AG08395 (cell line): ENCODE measurements at regions not wholly inside any gene's neighbourhood (a gene's known extent, or its start where the extent isn't known, plus 50 kb on each side); places are given as distances from the start of the nearest gene placed in this dataset.
"Not testable (repeated sequence)": the region's sequence is repeated elsewhere in the genome, so short reads cannot be mapped to it uniquely, and the experiment has no call there.

Experiments
- DNase-seq: peaks from one replicate; pipeline ENCODE4 v3.0.0; 2012; ENCODE audit warnings: mixed read lengths, low spot score

- no peak for DNase-seq
Measured at GRCh38 chr12:94916663-94917062, 86.8 kb downstream of the NDUFA12 start.

DNA sequence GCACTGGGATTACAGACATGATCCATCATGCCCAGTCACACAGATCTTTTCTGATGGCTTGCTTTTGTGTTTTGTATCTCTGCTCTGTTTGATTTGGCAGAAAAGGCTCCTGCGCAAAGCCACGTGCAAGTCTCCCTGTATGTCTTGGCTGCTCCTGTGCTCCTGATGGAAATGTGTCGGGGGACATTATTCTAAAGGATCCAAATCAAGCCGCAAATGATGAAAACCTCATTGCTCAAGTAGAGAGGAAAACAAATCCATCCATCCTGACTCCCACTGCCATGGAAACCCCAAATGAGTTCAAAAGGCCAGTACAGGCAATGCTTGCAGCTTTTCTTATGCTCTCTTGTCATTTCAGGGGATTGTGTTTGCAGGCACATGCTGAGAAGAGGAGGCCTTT is 93.8 kb downstream of the NDUFA12 start:
- DNase-seq: no peak

DNA sequence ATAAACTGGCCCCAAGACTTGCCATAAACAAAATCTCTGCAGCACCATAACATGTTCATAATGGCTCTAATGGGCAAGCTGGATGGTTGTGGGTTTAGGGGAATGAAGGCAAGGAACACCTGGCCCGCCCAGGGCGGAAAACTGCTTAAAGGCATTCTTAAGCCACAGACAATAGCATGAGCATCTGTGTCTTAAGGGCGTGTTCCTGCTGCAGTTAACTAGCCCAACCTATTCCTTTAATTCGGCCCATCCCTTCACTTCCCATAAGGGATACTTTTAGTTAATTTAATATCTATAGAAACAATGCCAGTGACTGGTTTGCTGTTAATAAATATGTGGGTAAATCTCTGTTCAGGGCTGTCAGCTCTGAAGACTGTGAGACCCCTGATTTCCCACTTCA is 97.7 kb downstream of the NDUFA12 start:
- DNase-seq: not testable (repeated sequence)

DNA sequence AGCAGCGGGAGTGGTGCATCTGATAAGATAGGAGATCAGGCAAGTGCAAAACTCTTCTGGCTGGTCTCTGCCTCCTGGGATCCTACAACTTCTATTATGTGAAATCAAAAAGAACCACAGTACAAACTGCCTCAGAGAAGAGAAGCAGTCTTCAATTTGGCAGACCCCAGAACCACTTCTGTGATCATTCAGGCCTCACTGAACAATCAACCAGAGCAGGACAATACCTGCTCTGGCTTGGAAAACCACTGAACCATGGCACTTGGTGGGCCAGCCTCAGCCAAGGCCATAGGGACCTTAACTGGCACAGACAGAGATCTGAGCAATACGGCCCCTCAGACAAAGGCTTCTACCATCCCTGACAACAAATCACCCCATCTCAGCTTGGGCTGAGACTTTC is 103.0 kb downstream of the NDUFA12 start:
- DNase-seq: no peak

GRCh38 chr12:94898388-94898787 is 105.1 kb downstream of the NDUFA12 start:
- no peak for DNase-seq

DNA sequence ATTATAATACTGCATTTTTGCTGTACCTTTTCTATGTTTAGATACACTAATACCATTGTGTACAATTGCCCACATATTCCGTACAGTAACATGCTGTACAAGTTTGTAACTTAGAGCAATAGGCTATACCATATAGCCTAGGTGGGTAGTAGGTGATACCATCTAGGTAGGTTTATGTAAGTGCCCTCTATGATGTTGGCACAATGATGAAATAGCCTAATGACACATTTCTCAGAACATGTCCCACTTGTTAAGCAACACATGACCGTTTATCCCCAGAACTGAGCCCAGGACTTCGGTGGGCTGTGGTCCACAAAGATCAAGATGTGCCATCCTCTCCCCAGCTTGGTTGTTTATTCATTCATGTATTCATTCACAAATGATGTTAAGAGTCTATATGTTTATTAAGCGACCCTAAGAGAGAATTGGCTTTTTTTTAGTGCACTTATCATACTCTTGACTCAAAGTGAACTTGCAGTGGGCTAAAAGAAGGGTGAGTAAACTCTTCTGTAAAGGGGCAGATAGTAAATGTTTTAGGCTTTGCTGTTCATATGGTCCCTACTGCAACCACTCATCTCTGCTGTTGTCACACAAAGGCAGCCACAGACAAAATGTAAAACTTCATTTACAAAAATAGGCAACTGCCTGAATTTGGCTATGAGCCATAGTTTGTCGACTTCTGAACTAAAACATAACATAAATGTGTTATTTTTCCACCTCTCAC is 110.8 kb downstream of the NDUFA12 start:
- DNase-seq: no peak

DNA sequence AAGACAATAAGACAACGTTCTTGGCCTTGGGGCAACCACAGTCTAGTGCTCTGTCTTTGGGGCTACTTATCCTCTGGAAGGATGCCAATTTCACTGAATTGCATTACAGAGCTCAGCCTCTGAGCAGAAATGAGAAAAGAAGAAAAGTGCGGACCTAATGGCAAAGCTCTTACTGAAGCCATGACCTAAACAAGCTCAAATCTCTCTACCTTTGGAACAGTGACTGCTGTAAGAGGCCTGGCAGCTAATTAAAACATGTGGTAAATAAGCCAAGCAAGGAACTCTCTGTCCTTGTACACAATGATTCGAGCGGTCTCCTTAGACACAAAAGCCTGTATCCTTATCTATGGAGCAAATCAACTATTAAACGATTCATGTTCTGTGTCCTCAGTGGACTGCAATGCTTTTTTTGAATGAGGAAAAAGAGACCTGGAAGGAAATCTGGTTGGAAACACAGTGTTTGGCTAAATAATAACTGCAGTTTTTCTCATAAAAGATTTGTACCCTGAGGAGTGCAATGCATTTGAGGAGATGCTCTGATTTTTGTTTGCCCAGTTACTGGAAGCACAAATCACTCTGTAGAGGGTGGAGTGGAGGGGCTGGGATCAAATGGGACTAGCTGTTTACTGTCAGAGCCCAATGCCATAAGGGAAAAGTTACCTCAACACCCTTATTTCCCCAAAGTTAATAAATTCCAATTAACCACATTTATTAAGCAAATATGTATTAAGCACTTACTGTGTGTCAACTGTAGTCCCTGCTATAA is 113.9 kb downstream of the NDUFA12 start:
- no peak for DNase-seq

GRCh38 chr12:94879542-94879941 is 124.0 kb downstream of the NDUFA12 start:
- DNase-seq: no peak

GRCh38 chr12:94875525-94875924 is 128.0 kb downstream of the NDUFA12 start:
- no peak for DNase-seq

GRCh38 chr12:94874518-94875302 is 128.8 kb downstream of the NDUFA12 start:
- DNase-seq: no peak

DNA sequence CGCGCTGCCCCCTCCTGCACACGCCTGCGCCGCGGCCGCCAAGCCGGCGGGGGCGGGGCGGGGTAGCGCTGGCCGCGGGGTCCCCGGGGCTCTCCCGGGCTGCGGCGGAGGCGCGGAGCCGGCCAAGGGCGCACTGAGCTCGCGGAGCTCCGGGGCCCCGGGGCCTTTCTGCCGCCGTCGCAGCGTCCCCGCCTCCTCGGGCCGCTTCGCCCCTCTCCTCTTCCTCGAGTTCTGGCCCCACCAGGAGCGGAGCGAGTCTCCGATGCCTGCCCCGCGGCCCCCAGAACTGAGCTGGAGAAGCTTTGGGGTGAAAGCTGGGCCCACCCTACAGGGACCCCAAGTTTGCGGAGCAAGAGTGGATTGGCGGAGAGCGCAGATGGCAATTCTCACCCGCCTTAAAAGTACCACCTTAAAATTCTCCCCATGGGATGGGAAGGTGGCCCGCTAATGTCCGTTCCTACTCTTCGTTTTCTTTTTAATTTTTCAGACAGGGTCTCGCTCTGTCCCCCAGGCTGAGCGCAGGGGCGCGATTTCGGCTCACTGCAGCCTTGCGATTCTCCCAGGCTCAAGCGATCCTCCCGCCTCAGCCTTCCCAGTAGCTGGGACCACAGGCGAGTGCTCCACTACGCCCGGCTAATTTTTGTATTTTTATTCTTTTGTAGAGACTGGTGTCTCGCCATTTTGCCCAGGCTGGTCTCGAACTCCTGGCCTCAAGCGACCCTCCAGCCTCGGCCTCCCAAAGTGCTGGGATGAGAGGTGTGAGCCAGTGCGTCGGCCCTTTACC is 129.6 kb downstream of the NDUFA12 start:
- no peak for DNase-seq

DNA sequence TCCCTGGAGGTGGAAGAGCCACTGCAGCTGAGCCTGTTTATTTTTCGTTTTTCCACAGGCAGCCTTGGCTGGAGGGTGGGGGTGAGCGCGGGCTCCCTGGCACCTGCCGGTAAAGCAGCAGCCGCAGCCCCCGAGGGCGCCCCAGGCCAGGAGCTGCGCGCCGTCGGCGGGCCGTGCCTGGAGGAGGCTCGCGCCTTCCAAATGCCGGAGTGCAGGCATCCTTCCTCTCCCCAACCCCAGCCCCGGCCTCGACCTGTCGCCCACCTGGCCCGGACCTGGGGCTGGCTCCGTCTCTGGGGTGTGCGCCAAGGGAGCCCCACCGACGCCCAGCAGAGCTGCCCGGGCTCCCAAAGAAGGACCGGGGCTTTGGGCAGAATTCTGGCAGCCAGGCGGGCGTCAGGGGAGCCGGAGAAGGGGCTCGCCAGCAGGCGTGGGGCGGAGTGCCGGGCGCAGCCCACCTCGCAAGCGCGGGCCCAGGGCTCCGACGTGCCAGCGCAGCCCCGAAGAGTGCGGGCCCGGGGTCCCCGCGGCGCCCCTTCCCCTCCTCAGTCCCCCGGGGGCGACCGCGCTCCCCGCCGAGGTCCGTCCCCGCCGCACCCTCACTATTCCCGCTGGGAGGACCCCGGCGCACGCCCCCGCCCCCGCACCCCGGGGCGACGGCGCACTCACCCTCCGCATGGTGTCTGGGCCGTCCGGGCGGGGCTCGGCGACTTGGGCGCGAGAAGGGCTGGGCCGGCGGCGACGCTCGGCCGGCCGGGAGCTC is 130.3 kb downstream of the NDUFA12 start:
- DNase-seq: no peak

- DNase-seq: no peak
Measured at GRCh38 chr12:94872671-94872970, 130.9 kb downstream of the NDUFA12 start.

- no peak for DNase-seq
Measured at GRCh38 chr12:94872007-94872653, 131.4 kb downstream of the NDUFA12 start.

DNA sequence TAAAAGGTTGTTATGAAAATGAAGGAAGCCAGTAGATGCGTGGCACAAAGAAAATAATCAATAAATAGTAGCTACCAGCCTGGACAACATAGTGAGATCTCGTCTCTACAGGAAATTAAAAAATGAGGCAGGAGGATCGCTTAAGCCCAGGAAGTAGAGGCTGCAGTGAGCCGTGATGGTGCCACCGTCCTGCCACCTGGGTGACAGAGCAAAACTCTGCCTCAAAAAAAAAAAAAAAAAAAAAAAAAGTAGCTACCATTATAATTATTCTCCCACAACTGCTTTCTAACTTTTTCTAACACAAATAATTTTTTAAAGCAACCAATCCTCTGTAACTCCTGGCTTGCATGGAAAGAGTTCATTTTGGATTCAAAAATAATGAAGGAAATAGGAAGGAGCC is 133.0 kb downstream of the NDUFA12 start:
- no peak for DNase-seq

DNA sequence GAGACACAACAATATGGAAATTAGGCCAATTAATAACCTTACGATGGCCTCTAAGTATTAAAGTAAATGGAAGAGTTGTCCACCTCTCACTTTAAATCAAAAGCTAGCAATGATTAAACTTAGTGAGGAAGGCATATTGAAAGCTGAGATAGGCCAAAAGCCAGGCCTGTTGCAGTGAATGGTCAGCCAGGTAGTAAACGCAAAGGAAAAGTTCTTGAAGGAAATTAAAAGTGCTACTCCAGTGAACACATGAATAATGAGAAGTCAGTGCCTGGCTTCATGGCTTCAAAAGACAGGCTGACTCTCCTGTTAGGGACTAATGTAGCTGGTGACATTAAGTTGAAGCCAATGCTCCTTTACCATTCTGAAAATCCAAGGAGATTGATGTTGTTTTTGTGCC is 135.3 kb downstream of the NDUFA12 start:
- no peak for DNase-seq

DNA sequence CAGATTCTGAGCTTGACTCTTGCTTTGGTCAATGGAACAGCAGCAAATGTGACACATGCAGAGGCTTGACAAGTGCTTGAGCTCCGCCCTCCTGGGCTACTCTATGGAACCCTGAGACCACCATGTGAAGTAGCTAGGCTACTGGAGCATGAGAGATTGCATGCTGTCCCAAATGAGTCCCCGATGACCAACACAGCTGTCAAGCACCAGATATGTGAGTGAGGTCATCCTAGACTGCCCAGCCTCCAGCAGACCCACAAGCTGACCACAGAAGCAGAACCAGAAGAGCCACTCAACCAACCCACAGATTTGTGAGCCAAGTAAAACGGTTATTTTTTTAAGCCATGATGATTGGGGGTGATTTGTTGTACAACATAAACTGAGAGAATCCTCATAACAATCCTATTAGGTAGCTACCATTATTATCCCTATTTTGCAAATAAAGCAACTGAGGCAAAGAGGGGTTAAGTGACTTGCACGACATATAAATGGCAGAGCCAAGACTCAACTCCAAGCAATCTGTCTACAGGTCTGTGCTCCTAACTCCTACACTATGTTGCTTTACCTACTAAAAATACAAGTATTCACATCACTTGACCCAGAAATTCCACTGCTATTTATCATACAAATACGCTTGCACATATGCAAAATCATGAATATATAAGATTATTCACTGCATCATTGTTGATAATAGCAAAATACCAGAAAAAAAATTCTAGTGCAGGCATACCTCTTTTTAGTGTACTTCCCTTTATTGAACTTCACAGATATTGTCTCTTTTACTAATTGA is 136.2 kb downstream of the NDUFA12 start:
- DNase-seq: no peak

DNA sequence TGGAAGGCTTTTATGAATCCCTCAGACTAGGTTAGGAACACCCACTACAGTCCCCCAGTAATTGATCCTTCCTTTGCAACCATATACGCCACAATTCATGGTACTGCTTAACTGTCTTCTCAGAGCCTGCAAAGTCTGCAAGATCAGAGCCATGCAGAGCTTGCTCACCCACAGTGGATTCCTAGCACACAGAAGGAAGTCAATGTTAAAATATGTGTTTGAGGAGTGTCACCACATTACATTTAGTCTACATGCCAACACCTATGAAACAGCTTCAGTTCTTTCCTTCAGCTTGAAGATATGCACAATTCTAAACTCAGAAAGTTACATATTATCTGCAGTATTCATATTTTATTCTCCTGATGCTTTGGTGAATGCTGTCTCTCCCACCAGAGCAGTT is 138.5 kb downstream of the NDUFA12 start:
- no peak for DNase-seq

GRCh38 chr12:94863321-94864035 is 140.0 kb downstream of the NDUFA12 start:
- no peak for DNase-seq

DNA sequence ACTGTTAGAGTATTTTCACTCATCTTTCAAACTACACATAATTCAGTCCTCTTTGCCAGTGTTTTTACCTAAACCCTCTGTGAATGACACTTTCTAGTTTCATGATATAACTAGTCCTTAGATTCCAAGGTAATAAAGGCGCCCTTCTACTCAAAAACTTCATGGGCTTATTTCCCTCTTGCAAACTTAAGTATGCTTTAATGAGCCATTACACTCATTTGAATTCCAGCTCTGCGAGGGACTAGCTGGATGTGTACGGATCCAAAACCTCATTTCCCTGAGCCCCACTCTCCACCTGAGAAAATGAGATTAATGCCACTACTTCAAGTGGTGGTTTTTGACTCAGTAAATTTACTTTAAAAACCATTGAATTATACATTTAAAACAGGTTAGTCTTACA is 141.1 kb downstream of the NDUFA12 start:
- no peak for DNase-seq
